ENCODE measurements at regions not wholly inside any gene's neighbourhood (a gene's known extent, or its start where the extent isn't known, plus 50 kb on each side); places are given as distances from the start of the nearest gene placed in this dataset.

DNA sequence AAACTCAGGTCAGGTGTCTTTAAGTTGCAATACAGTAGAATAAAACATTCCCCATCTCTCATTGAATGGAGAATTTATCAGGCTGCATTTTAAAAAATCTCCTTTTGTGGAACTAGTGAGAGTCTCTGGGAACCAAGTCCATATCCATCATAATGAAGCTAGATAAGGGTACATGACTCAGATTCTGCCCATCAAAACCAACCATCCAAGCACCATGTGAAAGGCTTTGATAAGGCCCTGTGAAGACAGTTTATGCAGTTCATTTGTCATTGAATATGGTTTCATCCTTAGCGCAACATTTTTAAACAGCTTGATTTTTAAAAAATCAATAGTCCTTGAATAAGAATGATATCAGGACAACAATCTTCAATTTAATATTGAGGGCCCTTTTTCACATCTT is 56.3 kb upstream of the DIAPH3 start (continued):
- TF ChIP-seq ETV6 (CRISPR knock-in tag; IDR thresholded peaks at IDR 0.05): no peak
- no peak for TF ChIP-seq USF2 (CRISPR knock-in tag; IDR thresholded peaks at IDR 0.05)
- TF ChIP-seq EMX1 (CRISPR knock-in tag; IDR thresholded peaks at IDR 0.05): no peak
- no peak for TF ChIP-seq ATF1 (CRISPR knock-in tag; IDR thresholded peaks at IDR 0.05)
- no peak for TF ChIP-seq ZNF263 (CRISPR knock-in tag; IDR thresholded peaks at IDR 0.05; ENCODE audit: low read depth)
- TF ChIP-seq, protein P1, sequence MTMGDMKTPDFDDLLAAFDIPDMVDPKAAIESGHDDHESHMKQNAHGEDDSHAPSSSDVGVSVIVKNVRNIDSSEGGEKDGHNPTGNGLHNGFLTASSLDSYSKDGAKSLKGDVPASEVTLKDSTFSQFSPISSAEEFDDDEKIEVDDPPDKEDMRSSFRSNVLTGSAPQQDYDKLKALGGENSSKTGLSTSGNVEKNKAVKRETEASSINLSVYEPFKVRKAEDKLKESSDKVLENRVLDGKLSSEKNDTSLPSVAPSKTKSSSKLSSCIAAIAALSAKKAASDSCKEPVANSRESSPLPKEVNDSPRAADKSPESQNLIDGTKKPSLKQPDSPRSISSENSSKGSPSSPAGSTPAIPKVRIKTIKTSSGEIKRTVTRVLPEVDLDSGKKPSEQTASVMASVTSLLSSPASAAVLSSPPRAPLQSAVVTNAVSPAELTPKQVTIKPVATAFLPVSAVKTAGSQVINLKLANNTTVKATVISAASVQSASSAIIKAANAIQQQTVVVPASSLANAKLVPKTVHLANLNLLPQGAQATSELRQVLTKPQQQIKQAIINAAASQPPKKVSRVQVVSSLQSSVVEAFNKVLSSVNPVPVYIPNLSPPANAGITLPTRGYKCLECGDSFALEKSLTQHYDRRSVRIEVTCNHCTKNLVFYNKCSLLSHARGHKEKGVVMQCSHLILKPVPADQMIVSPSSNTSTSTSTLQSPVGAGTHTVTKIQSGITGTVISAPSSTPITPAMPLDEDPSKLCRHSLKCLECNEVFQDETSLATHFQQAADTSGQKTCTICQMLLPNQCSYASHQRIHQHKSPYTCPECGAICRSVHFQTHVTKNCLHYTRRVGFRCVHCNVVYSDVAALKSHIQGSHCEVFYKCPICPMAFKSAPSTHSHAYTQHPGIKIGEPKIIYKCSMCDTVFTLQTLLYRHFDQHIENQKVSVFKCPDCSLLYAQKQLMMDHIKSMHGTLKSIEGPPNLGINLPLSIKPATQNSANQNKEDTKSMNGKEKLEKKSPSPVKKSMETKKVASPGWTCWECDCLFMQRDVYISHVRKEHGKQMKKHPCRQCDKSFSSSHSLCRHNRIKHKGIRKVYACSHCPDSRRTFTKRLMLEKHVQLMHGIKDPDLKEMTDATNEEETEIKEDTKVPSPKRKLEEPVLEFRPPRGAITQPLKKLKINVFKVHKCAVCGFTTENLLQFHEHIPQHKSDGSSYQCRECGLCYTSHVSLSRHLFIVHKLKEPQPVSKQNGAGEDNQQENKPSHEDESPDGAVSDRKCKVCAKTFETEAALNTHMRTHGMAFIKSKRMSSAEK (CRISPR knock-in tag; IDR thresholded peaks at IDR 0.05; ENCODE audit: borderline replicate concordance): no peak
- TF ChIP-seq ZNF281 (CRISPR knock-in tag; IDR thresholded peaks at IDR 0.05): no peak
- TF ChIP-seq, protein P2, sequence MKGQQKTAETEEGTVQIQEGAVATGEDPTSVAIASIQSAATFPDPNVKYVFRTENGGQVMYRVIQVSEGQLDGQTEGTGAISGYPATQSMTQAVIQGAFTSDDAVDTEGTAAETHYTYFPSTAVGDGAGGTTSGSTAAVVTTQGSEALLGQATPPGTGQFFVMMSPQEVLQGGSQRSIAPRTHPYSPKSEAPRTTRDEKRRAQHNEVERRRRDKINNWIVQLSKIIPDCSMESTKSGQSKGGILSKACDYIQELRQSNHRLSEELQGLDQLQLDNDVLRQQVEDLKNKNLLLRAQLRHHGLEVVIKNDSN (CRISPR knock-in tag; IDR thresholded peaks at IDR 0.05): no peak

DNA sequence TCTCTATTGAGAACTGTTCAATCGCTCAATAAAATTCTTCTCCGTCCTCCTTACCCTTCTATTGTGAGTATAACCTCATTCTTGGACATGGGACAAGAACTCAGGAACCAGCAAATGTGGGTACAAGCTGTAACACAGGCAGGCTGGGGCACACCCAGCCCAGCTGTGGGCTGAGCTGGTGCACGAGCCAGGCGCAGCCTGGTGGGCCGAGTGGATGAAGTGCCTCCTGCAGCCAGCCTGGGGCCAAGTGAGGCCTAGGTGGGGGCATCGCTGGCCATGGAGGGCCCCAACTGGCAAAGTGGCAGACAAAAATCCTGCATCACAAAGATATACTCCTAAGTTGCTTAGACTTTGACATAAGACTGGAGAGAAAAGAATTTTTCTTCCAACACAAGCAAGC is 57.9 kb upstream of the DIAPH3 start:
- no peak for ATAC-seq
- TF ChIP-seq, protein P3, sequence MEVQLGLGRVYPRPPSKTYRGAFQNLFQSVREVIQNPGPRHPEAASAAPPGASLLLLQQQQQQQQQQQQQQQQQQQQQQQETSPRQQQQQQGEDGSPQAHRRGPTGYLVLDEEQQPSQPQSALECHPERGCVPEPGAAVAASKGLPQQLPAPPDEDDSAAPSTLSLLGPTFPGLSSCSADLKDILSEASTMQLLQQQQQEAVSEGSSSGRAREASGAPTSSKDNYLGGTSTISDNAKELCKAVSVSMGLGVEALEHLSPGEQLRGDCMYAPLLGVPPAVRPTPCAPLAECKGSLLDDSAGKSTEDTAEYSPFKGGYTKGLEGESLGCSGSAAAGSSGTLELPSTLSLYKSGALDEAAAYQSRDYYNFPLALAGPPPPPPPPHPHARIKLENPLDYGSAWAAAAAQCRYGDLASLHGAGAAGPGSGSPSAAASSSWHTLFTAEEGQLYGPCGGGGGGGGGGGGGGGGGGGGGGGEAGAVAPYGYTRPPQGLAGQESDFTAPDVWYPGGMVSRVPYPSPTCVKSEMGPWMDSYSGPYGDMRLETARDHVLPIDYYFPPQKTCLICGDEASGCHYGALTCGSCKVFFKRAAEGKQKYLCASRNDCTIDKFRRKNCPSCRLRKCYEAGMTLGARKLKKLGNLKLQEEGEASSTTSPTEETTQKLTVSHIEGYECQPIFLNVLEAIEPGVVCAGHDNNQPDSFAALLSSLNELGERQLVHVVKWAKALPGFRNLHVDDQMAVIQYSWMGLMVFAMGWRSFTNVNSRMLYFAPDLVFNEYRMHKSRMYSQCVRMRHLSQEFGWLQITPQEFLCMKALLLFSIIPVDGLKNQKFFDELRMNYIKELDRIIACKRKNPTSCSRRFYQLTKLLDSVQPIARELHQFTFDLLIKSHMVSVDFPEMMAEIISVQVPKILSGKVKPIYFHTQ (CRISPR knock-in tag; IDR thresholded peaks at IDR 0.05): no peak
- TF ChIP-seq ARID4B (CRISPR knock-in tag; IDR thresholded peaks at IDR 0.05; ENCODE audit: borderline replicate concordance) (no peak), IRF1 (CRISPR knock-in tag; IDR thresholded peaks at IDR 0.05) (no peak)
- TF ChIP-seq, protein P4, sequence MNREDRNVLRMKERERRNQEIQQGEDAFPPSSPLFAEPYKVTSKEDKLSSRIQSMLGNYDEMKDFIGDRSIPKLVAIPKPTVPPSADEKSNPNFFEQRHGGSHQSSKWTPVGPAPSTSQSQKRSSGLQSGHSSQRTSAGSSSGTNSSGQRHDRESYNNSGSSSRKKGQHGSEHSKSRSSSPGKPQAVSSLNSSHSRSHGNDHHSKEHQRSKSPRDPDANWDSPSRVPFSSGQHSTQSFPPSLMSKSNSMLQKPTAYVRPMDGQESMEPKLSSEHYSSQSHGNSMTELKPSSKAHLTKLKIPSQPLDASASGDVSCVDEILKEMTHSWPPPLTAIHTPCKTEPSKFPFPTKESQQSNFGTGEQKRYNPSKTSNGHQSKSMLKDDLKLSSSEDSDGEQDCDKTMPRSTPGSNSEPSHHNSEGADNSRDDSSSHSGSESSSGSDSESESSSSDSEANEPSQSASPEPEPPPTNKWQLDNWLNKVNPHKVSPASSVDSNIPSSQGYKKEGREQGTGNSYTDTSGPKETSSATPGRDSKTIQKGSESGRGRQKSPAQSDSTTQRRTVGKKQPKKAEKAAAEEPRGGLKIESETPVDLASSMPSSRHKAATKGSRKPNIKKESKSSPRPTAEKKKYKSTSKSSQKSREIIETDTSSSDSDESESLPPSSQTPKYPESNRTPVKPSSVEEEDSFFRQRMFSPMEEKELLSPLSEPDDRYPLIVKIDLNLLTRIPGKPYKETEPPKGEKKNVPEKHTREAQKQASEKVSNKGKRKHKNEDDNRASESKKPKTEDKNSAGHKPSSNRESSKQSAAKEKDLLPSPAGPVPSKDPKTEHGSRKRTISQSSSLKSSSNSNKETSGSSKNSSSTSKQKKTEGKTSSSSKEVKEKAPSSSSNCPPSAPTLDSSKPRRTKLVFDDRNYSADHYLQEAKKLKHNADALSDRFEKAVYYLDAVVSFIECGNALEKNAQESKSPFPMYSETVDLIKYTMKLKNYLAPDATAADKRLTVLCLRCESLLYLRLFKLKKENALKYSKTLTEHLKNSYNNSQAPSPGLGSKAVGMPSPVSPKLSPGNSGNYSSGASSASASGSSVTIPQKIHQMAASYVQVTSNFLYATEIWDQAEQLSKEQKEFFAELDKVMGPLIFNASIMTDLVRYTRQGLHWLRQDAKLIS (CRISPR knock-in tag; IDR thresholded peaks at IDR 0.05; ENCODE audit: borderline replicate concordance): no peak
- TF ChIP-seq, protein P5, sequence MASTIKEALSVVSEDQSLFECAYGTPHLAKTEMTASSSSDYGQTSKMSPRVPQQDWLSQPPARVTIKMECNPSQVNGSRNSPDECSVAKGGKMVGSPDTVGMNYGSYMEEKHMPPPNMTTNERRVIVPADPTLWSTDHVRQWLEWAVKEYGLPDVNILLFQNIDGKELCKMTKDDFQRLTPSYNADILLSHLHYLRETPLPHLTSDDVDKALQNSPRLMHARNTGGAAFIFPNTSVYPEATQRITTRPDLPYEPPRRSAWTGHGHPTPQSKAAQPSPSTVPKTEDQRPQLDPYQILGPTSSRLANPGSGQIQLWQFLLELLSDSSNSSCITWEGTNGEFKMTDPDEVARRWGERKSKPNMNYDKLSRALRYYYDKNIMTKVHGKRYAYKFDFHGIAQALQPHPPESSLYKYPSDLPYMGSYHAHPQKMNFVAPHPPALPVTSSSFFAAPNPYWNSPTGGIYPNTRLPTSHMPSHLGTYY (CRISPR knock-in tag; IDR thresholded peaks at IDR 0.05): no peak

More for the DNA sequence above, 57.9 kb upstream of the DIAPH3 start:
- Mint-ChIP-seq H3K27ac (no peak overlapping the region), H3K4me3 (no peak overlapping the region), H3K9me3 (no peaks in the 10 kb centered on the region), H3K4me1 (peaks cover 3% of the 10 kb centered on the region; the same call in 1 of the 2 replicates), H3K27me3 (ENCODE audit: low read depth) (no peaks in the 10 kb centered on the region), H3K36me3 (no peaks in the 10 kb centered on the region)
- DNase-seq (ENCODE audit: low spot score): no peak
- ChIA-PET CTCF (no interaction called here), POLR2A (no interaction called here)
